ACC112 (cell line): ENCODE measurements at regions not wholly inside any gene's neighbourhood (a gene's known extent, or its start where the extent isn't known, plus 50 kb on each side); places are given as distances from the start of the nearest gene placed in this dataset.
A peak's percentile ranks its signal among the peaks of the same experiment; 100 is the strongest.

Experiments used
- H2AFZ ChIP-seq: fragments of 200-600 bp; sonication (generic); one replicate; pipeline ENCODE4 v1.6.0; 2017; ENCODE audit warnings: antibody characterized with exemption, low read length; ENCODE audit not compliant: unreplicated experiment
- H3K27ac ChIP-seq: fragments of 200-600 bp; sonication (generic); 2 replicates; pipeline ENCODE4 v1.5.1; 2014; ENCODE audit warnings: low read depth, mild to moderate bottlenecking, antibody characterized with exemption, low read length, moderate library complexity
- H3K27me3 ChIP-seq: fragments of 200-600 bp; sonication (generic); 2 replicates; pipeline ENCODE4 v1.6.1; 2014; ENCODE audit warnings: mild to moderate bottlenecking, antibody characterized with exemption, low read length, moderate library complexity, mixed read lengths; ENCODE audit not compliant: insufficient read depth
- H3K36me3 ChIP-seq: fragments of 200-600 bp; sonication (generic); 2 replicates; pipeline ENCODE4 v1.6.1; 2016; ENCODE audit warnings: mild to moderate bottlenecking, antibody characterized with exemption, low read length, moderate library complexity, mixed read lengths; ENCODE audit not compliant: insufficient read depth
- H3K4me1 ChIP-seq: fragments of 200-600 bp; sonication (generic); one replicate; pipeline ENCODE4 v1.6.1; 2016; ENCODE audit warnings: low read length, mixed read lengths; ENCODE audit not compliant: insufficient read depth, unreplicated experiment, control insufficient read depth
- H3K4me3 ChIP-seq: fragments of 200-600 bp; sonication (generic); 2 replicates; pipeline ENCODE4 v1.5.1; 2014; ENCODE audit warnings: mild to moderate bottlenecking, low read depth, low read length
- H3K79me2 ChIP-seq: fragments of 200-600 bp; sonication (generic); one replicate; pipeline ENCODE4 v1.6.0; 2016; ENCODE audit warnings: low read length; ENCODE audit not compliant: control insufficient read depth, unreplicated experiment, insufficient read depth

GRCh38 chr16:87057951-87058560 lies 259.1 kb downstream of the C16orf95 start:
- Histone ChIP-seq H3K27me3 (no peaks in the 10 kb centered on the region), H3K36me3 (no peaks in the 10 kb centered on the region), H3K4me1 (peaks cover 2% of the 10 kb centered on the region), H3K79me2 (no peaks in the 10 kb centered on the region), H3K4me3 (no peak overlapping the region), H3K27ac (no peak overlapping the region), H2AFZ (no peak overlapping the region)

GRCh38 chr16:87058728-87059250 lies 258.4 kb downstream of the C16orf95 start:
- Histone ChIP-seq H2AFZ (no peak overlapping the region), H3K4me3 (no peak overlapping the region), H3K4me1 (peaks cover 2% of the 10 kb centered on the region), H3K36me3 (no peaks in the 10 kb centered on the region), H3K79me2 (no peaks in the 10 kb centered on the region), H3K27me3 (no peaks in the 10 kb centered on the region), H3K27ac (no peak overlapping the region)

- Histone ChIP-seq H3K79me2 (no peaks in the 10 kb centered on the region), H3K27me3 (no peaks in the 10 kb centered on the region), H2AFZ (no peak overlapping the region), H3K4me1 (peaks cover 2% of the 10 kb centered on the region), H3K4me3 (no peak overlapping the region), H3K36me3 (no peaks in the 10 kb centered on the region), H3K27ac (no peak overlapping the region)
Observed at GRCh38 chr16:87060034-87060986, 256.9 kb downstream of the C16orf95 start.

GRCh38 chr16:87061243-87061920 lies 255.8 kb downstream of the C16orf95 start:
- no peak overlapping the region for H3K4me3 ChIP-seq
- no peaks in the 10 kb centered on the region for H3K36me3 ChIP-seq
- no peak overlapping the region for H3K27ac ChIP-seq
- H3K4me1 ChIP-seq, result peaks cover 2% of the 10 kb centered on the region
- no peak overlapping the region for H2AFZ ChIP-seq
- H3K27me3 ChIP-seq, result no peaks in the 10 kb centered on the region
- no peaks in the 10 kb centered on the region for H3K79me2 ChIP-seq

GRCh38 chr16:87062569-87063442 lies 254.4 kb downstream of the C16orf95 start:
- peak overlapping the region; percentile 73 for H3K4me3 ChIP-seq
- H3K36me3 ChIP-seq, result no peaks in the 10 kb centered on the region
- peaks cover 2% of the 10 kb centered on the region for H3K4me1 ChIP-seq
- no peak overlapping the region for H3K27ac ChIP-seq
- H3K79me2 ChIP-seq, result no peaks in the 10 kb centered on the region
- H3K27me3 ChIP-seq, result no peaks in the 10 kb centered on the region
- H2AFZ ChIP-seq, result peak overlapping the region; percentile 37

GRCh38 chr16:87063543-87063942 lies 253.6 kb downstream of the C16orf95 start:
- Histone ChIP-seq H3K27ac (no peak overlapping the region), H3K27me3 (no peaks in the 10 kb centered on the region), H3K4me1 (peaks cover 2% of the 10 kb centered on the region), H3K79me2 (no peaks in the 10 kb centered on the region), H3K36me3 (no peaks in the 10 kb centered on the region), H3K4me3 (no peak overlapping the region), H2AFZ (no peak overlapping the region)

GRCh38 chr16:87064731-87065445 lies 252.3 kb downstream of the C16orf95 start:
- no peaks in the 10 kb centered on the region for H3K27me3 ChIP-seq
- no peaks in the 10 kb centered on the region for H3K36me3 ChIP-seq
- H3K27ac ChIP-seq, result no peak overlapping the region
- H2AFZ ChIP-seq, result no peak overlapping the region
- H3K4me1 ChIP-seq, result peaks cover 2% of the 10 kb centered on the region
- no peak overlapping the region for H3K4me3 ChIP-seq
- H3K79me2 ChIP-seq, result no peaks in the 10 kb centered on the region

GRCh38 chr16:87065446-87066132 lies 251.6 kb downstream of the C16orf95 start:
- H3K36me3 ChIP-seq, result no peaks in the 10 kb centered on the region
- H2AFZ ChIP-seq, result no peak overlapping the region
- H3K4me1 ChIP-seq, result peaks cover 2% of the 10 kb centered on the region
- no peak overlapping the region for H3K27ac ChIP-seq
- no peaks in the 10 kb centered on the region for H3K27me3 ChIP-seq
- no peak overlapping the region for H3K4me3 ChIP-seq
- H3K79me2 ChIP-seq, result no peaks in the 10 kb centered on the region
